Heart right ventricle (tissue), 16 donors: ENCODE measurements at regions not wholly inside any gene's neighbourhood (a gene's known extent, or its start where the extent isn't known, plus 50 kb on each side); places are given as distances from the start of the nearest gene placed in this dataset.

Experiments used
- ATAC-seq, 8 donors: fragments of 200-7000 bp; cut with Tn5 transposase; one replicate each; pipeline ENCODE4 v1.9.1; 2020; ENCODE audit warnings: mild to moderate bottlenecking in 8 of 8, moderate library complexity in 8 of 8, moderate number of reproducible peaks in 1 of 8
- DNase-seq, 2 donors: peaks; one replicate each; pipeline ENCODE4 v3.0.0-alpha.2; 2020
- H3K27ac ChIP-seq, 10 donors: fragments of 200-600 bp; sonication (generic) in 2 of 10; one replicate each; pipeline versions ENCODE4 v1.5.0 to v1.8.0; 2020 to 2022; ENCODE audit warnings: mild to moderate bottlenecking in 3 of 10
- H3K27me3 ChIP-seq, 7 donors: fragments of 200-600 bp; one replicate each; pipeline ENCODE4 v1.8.0; 2021 to 2022; ENCODE audit warnings: mild to moderate bottlenecking in 2 of 7
- H3K36me3 ChIP-seq, 9 donors: fragments of 200-600 bp; sonication (generic) in 1 of 9; one replicate each; pipeline versions ENCODE4 v1.5.0 to v1.8.0; 2020 to 2022; ENCODE audit warnings: mild to moderate bottlenecking in 2 of 9
- H3K4me1 ChIP-seq, 9 donors: fragments of 200-600 bp; sonication (generic) in 1 of 9; one replicate each; pipeline versions ENCODE4 v1.5.0 to v1.8.0; 2020 to 2022; ENCODE audit warnings: mild to moderate bottlenecking in 4 of 9
- H3K4me3 ChIP-seq, 10 donors: fragments of 200-600 bp; sonication (generic) in 2 of 10; one replicate each; pipeline versions ENCODE4 v1.5.0 to v1.8.0; 2020 to 2022; ENCODE audit warnings: mild to moderate bottlenecking in 7 of 10, moderate library complexity in 2 of 10
- H3K9me3 ChIP-seq, 11 donors: fragments of 200-600 bp in 10 of 11; sonication (generic) in 2 of 11; one replicate each; pipeline versions ENCODE4 v1.5.0 to v1.8.0; 2013 to 2022; ENCODE audit warnings: mild to moderate bottlenecking in 2 of 11, control low read depth in 1 of 11, moderate library complexity in 1 of 11
- CTCF ChIP-seq, 9 donors: fragments of 200-600 bp; sonication (generic) in 2 of 9; IDR thresholded peaks; one replicate each; pipeline versions ENCODE4 v1.5.0 to v1.8.0; 2021 to 2022; ENCODE audit warnings: antibody characterized with exemption in 9 of 9, mild to moderate bottlenecking in 5 of 9, moderate library complexity in 1 of 9
- WGBS, 2 donors: extraction: QIAGEN DNeasy Blood & Tissue Kit; methylation state at CpG; one replicate each; pipeline ENCODE4 v1.1.7; 2013; ENCODE audit warnings: inconsistent platforms in 1 of 2; 5-methylcytosine and 5-hydroxymethylcytosine counted together
- intact Hi-C, 10 donors: fragments of 100-400 bp; cut with DNase I; formaldehyde crosslinking; loops; one replicate each; pipeline versions ENCODE4 v1.11.1 to v1.14.2; 2022
- donor health status: Arrhythmogenic right ventricular cardiomyopathy.
- donor health status: ischemic (EF 13 %, LVEDD 7.1; RV severe dilation, severe dysfunction).
- donor health status: healthy with polysubstance abuse.
- donor health status: DM: no; HTN: yes; CAD: no.
- donor health status: DM: no; HTN: no; CAD: no.
- donor health status: ischemic (EF 25% LVEDD 6.9; RV normal size, moderate dysfunction).
- donor health status: ischemic (EF 25% LVEDD 5.7; RV mildly dilated, moderate dysfunction).
- donor health status: healthy.
- donor health status: DM: yes; HTN: yes; CAD: no.
- donor health status: Ischemic cardiomyopathy.
- donor health status: ischemic (EF 35%, LVEDD 5.7; RV mildly dilated, moderate dysfunction).
- donor health status: nonischemic (EF 11% LVEDD 7.7; RV severe dilation, severe dysfunction).
- donor health status: DM: yes; HTN: yes; CAD: no.
- donor health status: PGD.
- donor health status: ischemic (EF 29% LVEDD 5.4; RV normal size, mild dysfunction).
- donor health status: nonischemic (EF 23%, LVEDD 6.1; RV moderate dilation, normal function).

- H3K9me3 ChIP-seq: peaks cover 0 to 3% (median 0%) of the 10 kb centered on the region in 11 donors
- intact Hi-C loops: no loop called here
Observed at GRCh38 chr3:148367756-148368155, 329.9 kb upstream of the AGTR1 start.

GRCh38 chr3:148369381-148369780 lies 328.3 kb upstream of the AGTR1 start:
- no peak for ATAC-seq
- intact Hi-C loops: no loop called here
- 91 to 94% methylated on average over 2 of the region's 2 CpGs for WGBS, 2 donors

More at GRCh38 chr3:148367756-148368155, 329.9 kb upstream of the AGTR1 start:
- Histone ChIP-seq H3K4me3 (no peak overlapping the region), H3K27me3 (no peaks in the 10 kb centered on the region), H3K4me1 (no peaks in the 10 kb centered on the region), H3K27ac (no peak overlapping the region), H3K36me3 (no peaks in the 10 kb centered on the region)
- no peak for TF ChIP-seq CTCF (IDR thresholded peaks at IDR 0.05)
- DNase-seq: no peak
- no peak for ATAC-seq
- 57 to 67% methylated on average over 1 of the region's 1 CpG for WGBS, 2 donors

GRCh38 chr3:148372206-148372875 lies 325.4 kb upstream of the AGTR1 start:
- intact Hi-C loops: loop anchor here in 2 of 10 donors (10.0 kb wide), 2 partner anchors 342 to 352 kb away; no protein-coding TSS in a partner anchor
- no peak for TF ChIP-seq CTCF (IDR thresholded peaks at IDR 0.05)
- Histone ChIP-seq H3K27ac (no peak overlapping the region), H3K9me3 (peaks cover 0 to 3% (median 0%) of the 10 kb centered on the region in 11 donors), H3K36me3 (no peaks in the 10 kb centered on the region), H3K4me3 (no peak overlapping the region), H3K4me1 (no peaks in the 10 kb centered on the region), H3K27me3 (no peaks in the 10 kb centered on the region)
- no peak for ATAC-seq
- 85 to 89% methylated on average over 2 of the region's 2 CpGs for WGBS, 2 donors
- no peak for DNase-seq

More at GRCh38 chr3:148369381-148369780, 328.3 kb upstream of the AGTR1 start:
- Histone ChIP-seq H3K4me3 (no peak overlapping the region), H3K9me3 (peaks cover 0 to 3% (median 0%) of the 10 kb centered on the region in 11 donors), H3K27ac (no peak overlapping the region), H3K4me1 (no peaks in the 10 kb centered on the region), H3K27me3 (no peaks in the 10 kb centered on the region), H3K36me3 (no peaks in the 10 kb centered on the region)
- DNase-seq: no peak
- TF ChIP-seq CTCF (IDR thresholded peaks at IDR 0.05): no peak

GRCh38 chr3:148373961-148374360 lies 323.7 kb upstream of the AGTR1 start:
- intact Hi-C loops: loop anchor here in 2 of 10 donors (10.0 kb wide), 2 partner anchors 341 to 351 kb away; no protein-coding TSS in a partner anchor
- no peak for DNase-seq

More at GRCh38 chr3:148373961-148374360, 323.7 kb upstream of the AGTR1 start:
- peaks cover 0 to 3% (median 0%) of the 10 kb centered on the region in 11 donors for H3K9me3 ChIP-seq
- H3K27me3 ChIP-seq: no peaks in the 10 kb centered on the region
- TF ChIP-seq CTCF (IDR thresholded peaks at IDR 0.05): no peak
- H3K4me1 ChIP-seq: no peaks in the 10 kb centered on the region
- no peak overlapping the region for H3K27ac ChIP-seq
- H3K36me3 ChIP-seq: no peaks in the 10 kb centered on the region
- ATAC-seq: no peak
- no peak overlapping the region for H3K4me3 ChIP-seq
